NCI-H446 treated with DMSO at 0.1 percent for 48 hours (cell line): ENCODE measurements at regions not wholly inside any gene's neighbourhood (a gene's known extent, or its start where the extent isn't known, plus 50 kb on each side); places are given as distances from the start of the nearest gene placed in this dataset.

Source experiments
- DNase-seq: peaks from one replicate; lab custom pipeline; 2025; lab: John Stamatoyannopoulos, UW

GRCh38 chr6:94074764-94075163 lies 655.4 kb upstream of the EPHA7 start:
- DNase-seq = no peak

- peak; percentile 24 for DNase-seq
Observed at GRCh38 chr6:94071835-94072234, 652.5 kb upstream of the EPHA7 start.

- no peak for DNase-seq
Observed at GRCh38 chr6:94065707-94066337, 646.5 kb upstream of the EPHA7 start.

- no peak for DNase-seq
Observed at GRCh38 chr6:94052749-94053148, 633.4 kb upstream of the EPHA7 start.

GRCh38 chr6:94050515-94050914 lies 631.2 kb upstream of the EPHA7 start:
- DNase-seq = no peak

- no peak for DNase-seq
Observed at GRCh38 chr6:94049001-94049400, 629.6 kb upstream of the EPHA7 start.

GRCh38 chr6:94045099-94045829 lies 625.9 kb upstream of the EPHA7 start:
- no peak for DNase-seq

- DNase-seq = no peak
Observed at GRCh38 chr6:94041945-94042709, 622.8 kb upstream of the EPHA7 start.

- DNase-seq = no peak
Observed at GRCh38 chr6:94036024-94036423, 616.7 kb upstream of the EPHA7 start.

GRCh38 chr6:94027374-94027773 lies 608.0 kb upstream of the EPHA7 start:
- no peak for DNase-seq

- no peak for DNase-seq
Observed at GRCh38 chr6:94026575-94026974, 607.2 kb upstream of the EPHA7 start.

GRCh38 chr6:94005835-94006234 lies 586.5 kb upstream of the EPHA7 start:
- no peak for DNase-seq

- DNase-seq = no peak
Observed at GRCh38 chr6:93992976-93993375, 573.6 kb upstream of the EPHA7 start.

GRCh38 chr6:93989630-93990029 lies 570.3 kb upstream of the EPHA7 start:
- DNase-seq = no peak

GRCh38 chr6:93985953-93986352 lies 566.6 kb upstream of the EPHA7 start:
- DNase-seq = no peak

GRCh38 chr6:93975159-93975558 lies 555.8 kb upstream of the EPHA7 start:
- DNase-seq = no peak

GRCh38 chr6:93974332-93974731 lies 555.0 kb upstream of the EPHA7 start:
- DNase-seq = no peak

- no peak for DNase-seq
Observed at GRCh38 chr6:93972791-93973190, 553.4 kb upstream of the EPHA7 start.

- DNase-seq = no peak
Observed at GRCh38 chr6:93970684-93971083, 551.3 kb upstream of the EPHA7 start.

- no peak for DNase-seq
Observed at GRCh38 chr6:93968126-93968525, 548.8 kb upstream of the EPHA7 start.

GRCh38 chr6:93964926-93965325 lies 545.6 kb upstream of the EPHA7 start:
- no peak for DNase-seq

- DNase-seq = no peak
Observed at GRCh38 chr6:93964321-93964720, 545.0 kb upstream of the EPHA7 start.

GRCh38 chr6:93962566-93962965 lies 543.2 kb upstream of the EPHA7 start:
- DNase-seq = no peak
